GM21423 (cell line): ENCODE measurements at regions not wholly inside any gene's neighbourhood (a gene's known extent, or its start where the extent isn't known, plus 50 kb on each side); places are given as distances from the start of the nearest gene placed in this dataset.

ENCODE experiments used
- ATAC-seq: cut with Tn5 transposase; IDR thresholded peaks from one replicate; pipeline ENCODE4 v1.9.1; 2021; ENCODE audit warnings: mild to moderate bottlenecking, moderate library complexity; ENCODE audit not compliant: unreplicated experiment

- no peak for ATAC-seq
Measured at GRCh38 chr16:51755577-51756355, 604.7 kb upstream of the SALL1 start.

GRCh38 chr16:51755039-51755501, 604.0 kb upstream of the SALL1 start:
- no peak for ATAC-seq

GRCh38 chr16:51753467-51754127, 602.5 kb upstream of the SALL1 start:
- no peak for ATAC-seq

- no peak for ATAC-seq
Measured at GRCh38 chr16:51752438-51752995, 601.4 kb upstream of the SALL1 start.

- ATAC-seq: no peak
Measured at GRCh38 chr16:51747329-51747728, 596.3 kb upstream of the SALL1 start.

- no peak for ATAC-seq
Measured at GRCh38 chr16:51734220-51734619, 583.1 kb upstream of the SALL1 start.

- no peak for ATAC-seq
Measured at GRCh38 chr16:51733181-51733580, 582.1 kb upstream of the SALL1 start.

GRCh38 chr16:51731160-51731559, 580.1 kb upstream of the SALL1 start:
- ATAC-seq: no peak

- no peak for ATAC-seq
Measured at GRCh38 chr16:51723036-51723724, 572.1 kb upstream of the SALL1 start.

- no peak for ATAC-seq
Measured at GRCh38 chr16:51722467-51722866, 571.4 kb upstream of the SALL1 start.

GRCh38 chr16:51719376-51719775, 568.3 kb upstream of the SALL1 start:
- no peak for ATAC-seq

GRCh38 chr16:51716195-51716594, 565.1 kb upstream of the SALL1 start:
- no peak for ATAC-seq

- no peak for ATAC-seq
Measured at GRCh38 chr16:51713502-51713901, 562.4 kb upstream of the SALL1 start.

- ATAC-seq: no peak
Measured at GRCh38 chr16:51710905-51711563, 560.0 kb upstream of the SALL1 start.

- ATAC-seq: no peak
Measured at GRCh38 chr16:51710186-51710585, 559.1 kb upstream of the SALL1 start.

GRCh38 chr16:51708861-51709260, 557.8 kb upstream of the SALL1 start:
- ATAC-seq: no peak

- no peak for ATAC-seq
Measured at GRCh38 chr16:51707666-51708065, 556.6 kb upstream of the SALL1 start.

GRCh38 chr16:51705142-51705541, 554.1 kb upstream of the SALL1 start:
- ATAC-seq: no peak

GRCh38 chr16:51701025-51701424, 550.0 kb upstream of the SALL1 start:
- ATAC-seq: no peak

GRCh38 chr16:51699686-51700396, 548.8 kb upstream of the SALL1 start:
- ATAC-seq: no peak
